ENCODE measurements at regions not wholly inside any gene's neighbourhood (a gene's known extent, or its start where the extent isn't known, plus 50 kb on each side); places are given as distances from the start of the nearest gene placed in this dataset.

GRCh38 chrX:76228499-76228898, 55.6 kb downstream of the PBDC1 start:
- no peak for TF ChIP-seq FOS (IDR thresholded peaks at IDR 0.05; ENCODE audit: low read depth, low read length)
- TF ChIP-seq CTCF (conservative IDR thresholded peaks at IDR 0.05; ENCODE audit: low read depth, low read length): no peak
- TF ChIP-seq RFX5 (IDR thresholded peaks at IDR 0.05; ENCODE audit: low read depth, low read length): no peak
- TF ChIP-seq MXI1 (IDR thresholded peaks at IDR 0.05; ENCODE audit: borderline replicate concordance, low read depth, low read length): no peak
- TF ChIP-seq RAD21 (IDR thresholded peaks at IDR 0.05; ENCODE audit: low read length): no peak
- no peak for TF ChIP-seq POLR2A (IDR thresholded peaks at IDR 0.05; ENCODE audit: low read depth, low read length)
- no peak for TF ChIP-seq CEBPB (IDR thresholded peaks at IDR 0.05; ENCODE audit: low read depth, low read length)
- no peak for TF ChIP-seq BHLHE40 (IDR thresholded peaks at IDR 0.05; ENCODE audit: low read depth, low read length)
- TF ChIP-seq MAZ (IDR thresholded peaks at IDR 0.05; ENCODE audit: borderline replicate concordance, low read depth, low read length): no peak
- TF ChIP-seq USF2 (IDR thresholded peaks at IDR 0.05; ENCODE audit: low read depth, low read length): no peak
- no peak for TF ChIP-seq NFE2L2 (IDR thresholded peaks at IDR 0.05; ENCODE audit: low read depth, low read length)
- no peak for TF ChIP-seq SMC3 (IDR thresholded peaks at IDR 0.05; ENCODE audit: low read depth, low read length)
- no peak for TF ChIP-seq RCOR1 (IDR thresholded peaks at IDR 0.05; ENCODE audit: insufficient replicate concordance, low read length)
- TF ChIP-seq ELK1 (IDR thresholded peaks at IDR 0.05; ENCODE audit: borderline replicate concordance, low read depth, low read length): no peak

All from IMR-90 (cell line).